DND-41 (cell line): ENCODE measurements at regions not wholly inside any gene's neighbourhood (a gene's known extent, or its start where the extent isn't known, plus 50 kb on each side); places are given as distances from the start of the nearest gene placed in this dataset.
"Not testable (repeated sequence)": the region's sequence is repeated elsewhere in the genome, so short reads cannot be mapped to it uniquely, and the experiment has no call there.

ENCODE experiments used
- ATAC-seq: fragments of 200-7000 bp; cut with Tn5 transposase; 3 replicates; pipeline ENCODE4 v1.9.1; 2021; ENCODE audit warnings: low read depth; ENCODE audit not compliant: insufficient read depth
- DNase-seq: peaks from one replicate; pipeline ENCODE4 v3.0.0-alpha.2; 2020
- H2AFZ ChIP-seq: 2 replicates; pipeline ENCODE4 v1.6.0; 2012; ENCODE audit warnings: low read depth, low read length
- H3K27ac ChIP-seq: 2 replicates; pipeline ENCODE4 v1.5.1; 2012; ENCODE audit warnings: low read length, inconsistent platforms
- H3K27me3 ChIP-seq: fragments of 200-600 bp; sonication (generic); 2 replicates; pipeline ENCODE4 v1.6.0; 2012; ENCODE audit warnings: low read length, mild to moderate bottlenecking, inconsistent platforms; ENCODE audit not compliant: insufficient read depth, poor library complexity
- H3K36me3 ChIP-seq: 2 replicates; pipeline ENCODE4 v1.5.1; 2012; ENCODE audit warnings: low read length, inconsistent platforms; ENCODE audit not compliant: insufficient read depth
- H3K4me1 ChIP-seq: 2 replicates; pipeline ENCODE4 v1.5.1; 2012; ENCODE audit warnings: mild to moderate bottlenecking, low read length; ENCODE audit not compliant: insufficient read depth
- H3K4me2 ChIP-seq: 2 replicates; pipeline ENCODE4 v1.6.0; 2012; ENCODE audit warnings: mild to moderate bottlenecking, moderate library complexity, low read length, inconsistent platforms; ENCODE audit not compliant: insufficient read depth
- H3K4me3 ChIP-seq, 2 experiments: fragments of 200-600 bp in 1 of 2; shearing (Covaris generic) in 1 of 2; 2 replicates each; pipeline ENCODE4 v1.5.1; 2012 to 2016; ENCODE audit warnings: inconsistent platforms in 2 of 2, low read length in 2 of 2, mild to moderate bottlenecking in 2 of 2, low read depth in 1 of 2, moderate library complexity in 1 of 2
- H3K79me2 ChIP-seq: 2 replicates; pipeline ENCODE4 v1.6.0; 2012; ENCODE audit warnings: low read length, inconsistent platforms; ENCODE audit not compliant: insufficient read depth
- H3K9ac ChIP-seq: 2 replicates; pipeline ENCODE4 v1.6.0; 2012; ENCODE audit warnings: low read depth, mild to moderate bottlenecking, inconsistent platforms, low read length, moderate library complexity
- H3K9me3 ChIP-seq: 2 replicates; pipeline ENCODE4 v1.5.1; 2012; ENCODE audit warnings: low read length, moderate library complexity, mild to moderate bottlenecking, inconsistent platforms; ENCODE audit not compliant: insufficient read depth, severe bottlenecking
- H4K20me1 ChIP-seq: 2 replicates; pipeline ENCODE4 v1.6.0; 2012; ENCODE audit warnings: low read length; ENCODE audit not compliant: insufficient read depth

DNA sequence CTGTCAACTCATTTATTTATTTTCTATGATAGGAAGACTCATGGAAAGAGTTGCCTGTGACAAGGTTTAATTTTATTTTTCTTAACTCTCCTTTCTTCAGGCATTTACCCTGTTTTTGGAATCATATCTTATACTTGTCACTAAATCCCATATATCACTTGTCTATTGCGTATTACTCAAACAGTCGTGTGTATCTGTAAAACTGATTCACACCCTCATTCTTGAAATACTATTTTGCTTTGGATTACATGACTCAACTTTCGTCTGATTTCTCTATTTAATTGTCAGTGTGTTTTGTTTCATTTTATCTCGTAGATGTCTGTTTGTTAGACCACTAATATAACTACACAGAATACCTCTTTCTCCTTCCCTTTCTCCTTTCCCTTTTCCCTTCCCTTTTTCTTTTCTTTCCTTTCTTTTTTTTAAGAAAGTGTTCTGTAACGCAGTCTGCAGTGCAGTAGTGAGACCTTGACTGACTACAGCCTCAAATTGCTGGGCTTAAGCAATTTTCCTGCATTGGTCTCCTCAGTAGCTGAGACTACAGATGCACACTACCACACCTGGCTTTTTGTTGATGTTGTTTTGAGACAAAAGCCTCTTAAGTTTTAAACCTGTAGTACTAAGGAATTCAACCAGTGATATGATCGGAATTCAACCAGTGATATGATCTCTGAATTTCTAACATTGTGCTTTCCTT is 113.9 kb downstream of the CDY2A start:
- not testable (repeated sequence) for H3K4me2 ChIP-seq, H3K9me3 ChIP-seq, ATAC-seq, H3K79me2 ChIP-seq, DNase-seq, H2AFZ ChIP-seq, H3K27me3 ChIP-seq, H3K4me3 ChIP-seq, H3K9ac ChIP-seq, H4K20me1 ChIP-seq, H3K4me1 ChIP-seq, H3K36me3 ChIP-seq, H3K27ac ChIP-seq

DNA sequence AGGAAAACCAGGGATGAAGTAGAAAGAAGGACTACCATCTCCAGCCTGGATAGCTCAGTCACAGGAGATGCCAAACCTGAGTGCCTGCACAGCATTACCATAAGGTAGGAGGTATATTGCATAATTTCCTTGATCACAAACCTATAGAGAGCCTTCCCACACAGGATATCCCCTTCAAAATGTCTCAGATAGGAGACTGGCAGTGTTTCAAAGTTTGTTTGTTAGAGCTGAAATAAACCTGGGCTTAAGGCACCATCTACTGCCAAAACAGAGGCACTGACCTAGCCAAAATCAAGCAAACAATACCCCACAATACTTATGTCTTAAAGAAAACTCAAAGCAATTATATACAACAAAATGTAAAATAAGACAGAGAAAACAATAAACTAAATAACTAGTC is 120.8 kb downstream of the CDY2A start:
- H3K4me1 ChIP-seq, H3K4me3 ChIP-seq, H2AFZ ChIP-seq, H3K4me2 ChIP-seq, H4K20me1 ChIP-seq, H3K36me3 ChIP-seq, H3K27me3 ChIP-seq, H3K27ac ChIP-seq, H3K9ac ChIP-seq, H3K9me3 ChIP-seq, DNase-seq, H3K79me2 ChIP-seq, ATAC-seq: not testable (repeated sequence)

DNA sequence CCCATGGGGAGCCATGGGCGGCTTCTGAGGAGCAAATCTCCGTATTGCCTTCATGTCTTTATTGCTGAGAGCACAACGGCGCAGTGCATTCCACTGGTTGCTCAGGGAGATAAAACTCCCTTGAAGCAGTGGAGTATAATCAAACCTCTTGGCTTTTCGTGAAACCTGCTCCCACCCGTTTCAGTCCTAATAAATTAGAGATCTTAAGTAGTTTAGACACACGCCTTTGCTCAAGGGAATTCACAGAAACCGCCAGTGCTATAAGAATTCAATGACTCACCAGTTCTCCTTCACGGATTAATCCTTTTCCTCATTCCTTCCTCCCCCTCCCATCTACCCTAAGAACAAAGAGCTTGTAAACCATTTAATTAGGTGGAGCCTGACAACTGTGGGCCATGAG is 127.0 kb downstream of the CDY2A start:
- not testable (repeated sequence) for H3K27ac ChIP-seq, H3K9me3 ChIP-seq, H3K4me3 ChIP-seq, H3K79me2 ChIP-seq, H3K27me3 ChIP-seq, H3K4me1 ChIP-seq, H2AFZ ChIP-seq, H3K36me3 ChIP-seq, ATAC-seq, H4K20me1 ChIP-seq, DNase-seq, H3K9ac ChIP-seq, H3K4me2 ChIP-seq

DNA sequence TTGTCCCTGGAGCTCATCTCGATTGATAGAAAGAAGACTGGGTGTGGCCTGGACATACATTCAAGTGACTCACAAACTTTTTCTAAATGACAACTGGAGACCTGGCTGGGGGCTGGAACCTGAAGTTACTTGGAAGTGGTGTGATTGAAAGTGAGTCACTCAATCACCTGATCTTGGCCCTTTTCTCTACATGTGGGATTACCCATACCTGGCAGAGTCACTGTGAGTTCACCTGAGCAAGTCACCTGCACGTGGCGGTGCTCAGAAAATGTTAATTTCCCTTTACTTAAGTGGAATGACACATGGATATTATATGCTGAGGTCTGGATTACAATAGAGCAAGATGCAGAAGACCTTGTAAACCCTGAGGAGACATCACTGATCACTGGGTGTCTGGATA is 140.2 kb downstream of the CDY2A start:
- H3K4me2 ChIP-seq, H3K36me3 ChIP-seq, H3K9ac ChIP-seq, H3K4me3 ChIP-seq, H3K79me2 ChIP-seq, DNase-seq, ATAC-seq, H3K27me3 ChIP-seq, H4K20me1 ChIP-seq, H3K27ac ChIP-seq, H3K4me1 ChIP-seq, H2AFZ ChIP-seq, H3K9me3 ChIP-seq: not testable (repeated sequence)

DNA sequence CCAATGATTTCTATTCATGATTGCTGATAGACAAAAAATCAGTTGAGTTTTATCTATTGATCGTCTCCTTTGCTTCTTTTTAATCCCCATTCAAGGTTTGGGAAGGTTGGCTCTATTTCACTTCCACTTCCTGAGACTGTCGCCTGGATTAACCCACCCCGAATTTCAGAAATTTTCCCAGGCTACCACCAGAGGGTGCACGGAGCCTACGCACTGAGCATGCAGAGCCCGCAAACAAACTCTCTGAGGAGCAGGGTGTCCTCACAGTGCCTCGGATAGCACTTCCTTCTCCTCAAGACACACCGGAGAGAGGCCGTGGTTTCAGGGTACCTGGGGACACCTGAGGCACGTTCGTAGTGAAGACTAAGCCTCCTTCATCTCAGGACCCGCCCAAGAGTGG is 150.5 kb downstream of the CDY2A start:
- not testable (repeated sequence) for H3K9ac ChIP-seq, H2AFZ ChIP-seq, H3K79me2 ChIP-seq, H3K4me1 ChIP-seq, H3K9me3 ChIP-seq, H3K27ac ChIP-seq, H3K4me2 ChIP-seq, H3K27me3 ChIP-seq, H3K36me3 ChIP-seq, H4K20me1 ChIP-seq, H3K4me3 ChIP-seq, DNase-seq
- peak; percentile 89 for ATAC-seq

DNA sequence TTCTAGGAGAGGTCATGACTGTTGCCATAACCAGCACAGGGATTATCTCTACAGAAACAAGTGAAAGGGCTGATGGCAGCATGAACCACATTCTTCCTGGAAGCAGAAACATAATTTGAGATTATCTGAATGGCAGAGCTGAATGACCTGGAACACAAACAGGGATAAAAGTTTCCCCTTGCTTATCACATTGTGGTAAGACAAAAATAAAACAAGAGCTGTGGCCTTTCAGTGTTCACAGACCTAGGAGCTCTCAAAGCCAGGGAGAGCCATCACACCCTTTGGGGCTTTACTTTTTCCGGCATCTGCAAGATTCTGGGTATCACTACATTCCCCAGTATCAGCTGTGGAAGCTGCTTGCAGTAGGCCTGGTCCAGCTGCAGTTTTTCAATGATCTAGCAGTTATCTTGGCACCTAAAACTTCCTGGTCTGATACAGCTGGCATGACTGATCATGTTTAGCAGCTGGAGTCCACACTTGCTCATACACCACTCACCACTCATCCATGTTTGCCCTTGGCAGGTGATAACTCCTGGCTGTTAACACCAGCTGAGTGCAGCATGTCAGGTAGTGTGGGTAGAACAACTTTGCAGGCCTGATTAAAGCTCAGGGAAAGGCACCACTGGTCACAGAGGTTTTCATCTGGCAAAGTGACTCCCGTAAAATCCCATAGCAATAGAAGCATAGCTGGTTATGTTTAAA is 163.5 kb downstream of the CDY2A start:
- ATAC-seq, H3K4me2 ChIP-seq, H3K9ac ChIP-seq, H3K27ac ChIP-seq, H3K4me1 ChIP-seq, H3K4me3 ChIP-seq, H3K79me2 ChIP-seq, H3K9me3 ChIP-seq, H3K36me3 ChIP-seq, H3K27me3 ChIP-seq, H4K20me1 ChIP-seq, DNase-seq, H2AFZ ChIP-seq: not testable (repeated sequence)

DNA sequence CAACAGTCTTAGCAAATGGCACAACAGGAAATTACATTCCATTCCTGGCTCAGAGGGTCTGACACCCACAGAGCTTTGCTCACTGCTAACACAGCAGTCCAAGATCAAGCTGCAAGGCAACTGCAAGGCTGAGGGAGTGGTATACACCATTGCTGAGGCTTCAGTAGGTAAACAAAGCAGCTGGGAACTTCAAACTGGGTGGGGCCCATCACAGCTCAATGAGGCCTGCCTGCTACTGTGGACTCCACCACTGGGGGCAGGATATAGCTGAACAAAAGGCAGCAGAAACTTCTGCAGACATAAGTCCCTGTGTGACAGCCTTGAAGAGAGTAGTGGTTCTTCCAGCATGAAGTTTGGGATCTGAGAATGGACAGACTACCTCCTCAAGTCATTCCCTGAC is 212.0 kb downstream of the CDY2A start:
- H3K4me3 ChIP-seq, H3K79me2 ChIP-seq, H3K9ac ChIP-seq, H3K36me3 ChIP-seq, H3K9me3 ChIP-seq, H4K20me1 ChIP-seq, H3K4me1 ChIP-seq, H2AFZ ChIP-seq, H3K27me3 ChIP-seq, H3K27ac ChIP-seq, DNase-seq, H3K4me2 ChIP-seq: not testable (repeated sequence)
- peak; percentile 49; the same call in 2 of the 3 replicates for ATAC-seq

DNA sequence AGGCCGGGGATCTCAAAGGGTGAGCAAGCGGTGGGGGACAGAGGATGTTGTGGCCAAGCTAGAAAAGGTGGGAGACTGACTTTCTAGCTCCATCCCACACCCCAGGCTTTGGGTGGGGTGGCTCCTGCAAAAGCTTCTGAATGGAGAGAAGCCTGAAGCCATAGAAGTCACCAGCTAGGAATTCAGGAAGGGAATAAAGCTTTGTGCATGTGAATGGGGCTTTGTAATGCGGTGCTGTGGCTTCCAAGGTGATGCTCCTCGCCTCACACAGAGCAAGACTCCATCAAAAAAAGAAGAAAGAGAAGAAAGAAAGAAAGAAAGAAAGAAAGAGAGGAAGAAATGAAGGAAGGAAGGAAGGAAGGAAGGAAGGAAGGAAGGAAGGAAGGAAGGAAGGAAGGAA is 237.0 kb downstream of the CDY2A start:
- not testable (repeated sequence) for H3K4me1 ChIP-seq, H3K9me3 ChIP-seq, H3K79me2 ChIP-seq, H3K9ac ChIP-seq, H3K4me3 ChIP-seq, H3K36me3 ChIP-seq, H2AFZ ChIP-seq, H3K27ac ChIP-seq, DNase-seq, H4K20me1 ChIP-seq, H3K27me3 ChIP-seq, ATAC-seq, H3K4me2 ChIP-seq
